ENCODE measurements at regions not wholly inside any gene's neighbourhood (a gene's known extent, or its start where the extent isn't known, plus 50 kb on each side); places are given as distances from the start of the nearest gene placed in this dataset.
"Not testable (repeated sequence)": the region's sequence is repeated elsewhere in the genome, so short reads cannot be mapped to it uniquely, and the experiment has no call there.

- no peak for TF ChIP-seq ARNTL (CRISPR knock-in tag; IDR thresholded peaks at IDR 0.05; ENCODE audit: borderline replicate concordance, low read depth)
- TF ChIP-seq CSRNP3 (CRISPR knock-in tag; IDR thresholded peaks at IDR 0.05), result no peak
- no peak for TF ChIP-seq TCF4 (CRISPR knock-in tag; IDR thresholded peaks at IDR 0.05; ENCODE audit: borderline replicate concordance)
- no peak for TF ChIP-seq ZNF70 (CRISPR knock-in tag; IDR thresholded peaks at IDR 0.05)
- no peak for TF ChIP-seq RARB (CRISPR knock-in tag; IDR thresholded peaks at IDR 0.05)
- no peak for TF ChIP-seq BACH2 (CRISPR knock-in tag; IDR thresholded peaks at IDR 0.05; ENCODE audit: borderline replicate concordance)
- TF ChIP-seq PATZ1 (CRISPR knock-in tag; IDR thresholded peaks at IDR 0.05; ENCODE audit: borderline replicate concordance), result no peak
- no peak for TF ChIP-seq ZC3H10 (CRISPR knock-in tag; IDR thresholded peaks at IDR 0.05)
- TF ChIP-seq, protein P1, sequence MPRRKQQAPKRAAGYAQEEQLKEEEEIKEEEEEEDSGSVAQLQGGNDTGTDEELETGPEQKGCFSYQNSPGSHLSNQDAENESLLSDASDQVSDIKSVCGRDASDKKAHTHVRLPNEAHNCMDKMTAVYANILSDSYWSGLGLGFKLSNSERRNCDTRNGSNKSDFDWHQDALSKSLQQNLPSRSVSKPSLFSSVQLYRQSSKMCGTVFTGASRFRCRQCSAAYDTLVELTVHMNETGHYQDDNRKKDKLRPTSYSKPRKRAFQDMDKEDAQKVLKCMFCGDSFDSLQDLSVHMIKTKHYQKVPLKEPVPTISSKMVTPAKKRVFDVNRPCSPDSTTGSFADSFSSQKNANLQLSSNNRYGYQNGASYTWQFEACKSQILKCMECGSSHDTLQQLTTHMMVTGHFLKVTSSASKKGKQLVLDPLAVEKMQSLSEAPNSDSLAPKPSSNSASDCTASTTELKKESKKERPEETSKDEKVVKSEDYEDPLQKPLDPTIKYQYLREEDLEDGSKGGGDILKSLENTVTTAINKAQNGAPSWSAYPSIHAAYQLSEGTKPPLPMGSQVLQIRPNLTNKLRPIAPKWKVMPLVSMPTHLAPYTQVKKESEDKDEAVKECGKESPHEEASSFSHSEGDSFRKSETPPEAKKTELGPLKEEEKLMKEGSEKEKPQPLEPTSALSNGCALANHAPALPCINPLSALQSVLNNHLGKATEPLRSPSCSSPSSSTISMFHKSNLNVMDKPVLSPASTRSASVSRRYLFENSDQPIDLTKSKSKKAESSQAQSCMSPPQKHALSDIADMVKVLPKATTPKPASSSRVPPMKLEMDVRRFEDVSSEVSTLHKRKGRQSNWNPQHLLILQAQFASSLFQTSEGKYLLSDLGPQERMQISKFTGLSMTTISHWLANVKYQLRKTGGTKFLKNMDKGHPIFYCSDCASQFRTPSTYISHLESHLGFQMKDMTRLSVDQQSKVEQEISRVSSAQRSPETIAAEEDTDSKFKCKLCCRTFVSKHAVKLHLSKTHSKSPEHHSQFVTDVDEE (CRISPR knock-in tag; IDR thresholded peaks at IDR 0.05), result no peak
- TF ChIP-seq ZFP3 (CRISPR knock-in tag; IDR thresholded peaks at IDR 0.05), result no peak
- no peak for TF ChIP-seq SNAI2 (CRISPR knock-in tag; IDR thresholded peaks at IDR 0.05)
- TF ChIP-seq, protein P2, sequence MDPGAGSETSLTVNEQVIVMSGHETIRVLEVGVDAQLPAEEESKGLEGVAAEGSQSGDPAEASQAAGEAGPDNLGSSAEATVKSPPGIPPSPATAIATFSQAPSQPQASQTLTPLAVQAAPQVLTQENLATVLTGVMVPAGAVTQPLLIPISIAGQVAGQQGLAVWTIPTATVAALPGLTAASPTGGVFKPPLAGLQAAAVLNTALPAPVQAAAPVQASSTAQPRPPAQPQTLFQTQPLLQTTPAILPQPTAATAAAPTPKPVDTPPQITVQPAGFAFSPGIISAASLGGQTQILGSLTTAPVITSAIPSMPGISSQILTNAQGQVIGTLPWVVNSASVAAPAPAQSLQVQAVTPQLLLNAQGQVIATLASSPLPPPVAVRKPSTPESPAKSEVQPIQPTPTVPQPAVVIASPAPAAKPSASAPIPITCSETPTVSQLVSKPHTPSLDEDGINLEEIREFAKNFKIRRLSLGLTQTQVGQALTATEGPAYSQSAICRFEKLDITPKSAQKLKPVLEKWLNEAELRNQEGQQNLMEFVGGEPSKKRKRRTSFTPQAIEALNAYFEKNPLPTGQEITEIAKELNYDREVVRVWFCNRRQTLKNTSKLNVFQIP (CRISPR knock-in tag; IDR thresholded peaks at IDR 0.05; ENCODE audit: borderline replicate concordance, low read depth), result no peak
- no peak for TF ChIP-seq CSDC2 (CRISPR knock-in tag; IDR thresholded peaks at IDR 0.05)
- no peak for ATAC-seq
These were observed 518.9 kb downstream of the RERGL start for GRCh38 chr12:17571047-17571446.

GRCh38 chr12:17564630-17565029 lies 525.4 kb downstream of the RERGL start:
- ATAC-seq, result not testable (repeated sequence)

DNA sequence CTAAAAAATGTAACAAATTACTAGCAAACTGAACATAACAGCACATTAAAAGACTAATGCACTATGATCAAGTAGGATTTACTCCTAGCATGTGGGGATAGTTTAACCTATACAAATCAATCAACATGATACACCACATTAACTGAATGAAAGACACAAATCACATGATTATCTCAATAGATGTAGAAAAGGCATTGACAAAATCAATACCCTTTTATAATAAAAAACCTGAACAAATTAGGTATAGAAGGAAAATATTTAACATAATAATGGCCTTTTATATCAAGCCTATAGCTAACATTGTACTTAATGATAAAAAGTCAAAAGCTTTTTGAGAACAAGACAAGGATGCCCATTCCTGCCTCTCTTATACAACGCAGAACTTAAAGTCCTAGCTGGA lies 540.0 kb downstream of the RERGL start:
- no peak for ATAC-seq
- no peak for TF ChIP-seq ZNF565 (CRISPR knock-in tag; conservative IDR thresholded peaks at IDR 0.05; ENCODE audit: low read depth)

DNA sequence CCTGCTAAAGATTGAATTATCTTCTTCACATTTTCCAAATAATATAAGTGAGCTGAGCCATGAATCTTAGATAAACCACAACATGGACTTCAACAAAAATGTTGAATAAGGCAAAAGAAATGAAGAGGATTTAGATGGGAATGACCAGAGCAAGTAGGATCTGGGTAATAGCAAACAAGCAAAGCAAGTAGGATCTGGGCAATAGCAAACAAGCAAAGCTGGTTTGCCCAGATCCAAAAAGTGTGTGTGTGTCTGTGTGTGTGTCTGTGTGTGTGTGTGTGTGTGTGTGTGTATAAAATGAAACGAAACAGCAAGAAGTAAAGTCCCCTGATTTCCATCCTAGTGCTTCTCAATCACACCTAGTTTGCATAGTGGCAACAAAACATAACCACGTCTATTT lies 549.1 kb downstream of the RERGL start:
- no peak for TF ChIP-seq PPARA (CRISPR knock-in tag; IDR thresholded peaks at IDR 0.05; ENCODE audit: borderline replicate concordance)
- no peak for TF ChIP-seq ZNF565 (CRISPR knock-in tag; conservative IDR thresholded peaks at IDR 0.05; ENCODE audit: low read depth)
- no peak for TF ChIP-seq CSDC2 (CRISPR knock-in tag; IDR thresholded peaks at IDR 0.05)
- no peak for TF ChIP-seq ZNF70 (CRISPR knock-in tag; IDR thresholded peaks at IDR 0.05)
- no peak for TF ChIP-seq RARB (CRISPR knock-in tag; IDR thresholded peaks at IDR 0.05)
- no peak for TF ChIP-seq ZNF8 (CRISPR knock-in tag; IDR thresholded peaks at IDR 0.05)
- no peak for TF ChIP-seq ESRRG (CRISPR knock-in tag; IDR thresholded peaks at IDR 0.05)
- TF ChIP-seq, protein P3, sequence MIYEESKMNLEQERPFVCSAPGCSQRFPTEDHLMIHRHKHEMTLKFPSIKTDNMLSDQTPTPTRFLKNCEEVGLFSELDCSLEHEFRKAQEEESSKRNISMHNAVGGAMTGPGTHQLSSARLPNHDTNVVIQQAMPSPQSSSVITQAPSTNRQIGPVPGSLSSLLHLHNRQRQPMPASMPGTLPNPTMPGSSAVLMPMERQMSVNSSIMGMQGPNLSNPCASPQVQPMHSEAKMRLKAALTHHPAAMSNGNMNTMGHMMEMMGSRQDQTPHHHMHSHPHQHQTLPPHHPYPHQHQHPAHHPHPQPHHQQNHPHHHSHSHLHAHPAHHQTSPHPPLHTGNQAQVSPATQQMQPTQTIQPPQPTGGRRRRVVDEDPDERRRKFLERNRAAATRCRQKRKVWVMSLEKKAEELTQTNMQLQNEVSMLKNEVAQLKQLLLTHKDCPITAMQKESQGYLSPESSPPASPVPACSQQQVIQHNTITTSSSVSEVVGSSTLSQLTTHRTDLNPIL (CRISPR knock-in tag; IDR thresholded peaks at IDR 0.05; ENCODE audit: low read depth), result no peak
- no peak for TF ChIP-seq SNAI2 (CRISPR knock-in tag; IDR thresholded peaks at IDR 0.05)
- no peak for TF ChIP-seq ISL1 (CRISPR knock-in tag; IDR thresholded peaks at IDR 0.05)
- no peak for TF ChIP-seq TOX (CRISPR knock-in tag; IDR thresholded peaks at IDR 0.05; ENCODE audit: borderline replicate concordance)
- ATAC-seq, result no peak

All from SK-N-SH treated with all-trans-retinoic acid at 6 μM for 48 hours (cell line).